Astrocyte (in vitro differentiated cells and primary cell): ENCODE measurements at regions not wholly inside any gene's neighbourhood (a gene's known extent, or its start where the extent isn't known, plus 50 kb on each side); places are given as distances from the start of the nearest gene placed in this dataset.

Experiments used
- CTCF ChIP-seq: IDR thresholded peaks from 2 replicates; pipeline ENCODE4 v1.5.1; 2011; ENCODE audit warnings: low read depth, mild to moderate bottlenecking, inconsistent platforms, low read length, moderate library complexity; ENCODE audit not compliant: insufficient read depth
- EZH2 ChIP-seq: IDR thresholded peaks from 2 replicates; pipeline ENCODE4 v1.6.1; 2012; ENCODE audit warnings: mild to moderate bottlenecking, low read length, inconsistent platforms; ENCODE audit not compliant: insufficient read depth

- TF ChIP-seq CTCF (peak; percentile 71), EZH2 (no peak)
Observed at GRCh38 chr3:8441969-8442559, 59.6 kb upstream of the LMCD1 start.
